ENCODE measurements at regions not wholly inside any gene's neighbourhood (a gene's known extent, or its start where the extent isn't known, plus 50 kb on each side); places are given as distances from the start of the nearest gene placed in this dataset.

GRCh38 chr11:11782532-11783110 lies 59.2 kb upstream of the USP47 start:
- H3K18ac ChIP-seq (ENCODE audit: low read depth, low read length): no peak overlapping the region
- no peaks in the 10 kb centered on the region for H3K9me3 ChIP-seq (ENCODE audit: control insufficient read depth, insufficient read depth, low read length)
- H2BK120ac ChIP-seq (ENCODE audit: low read depth, low read length): no peak overlapping the region
- H2AK9ac ChIP-seq (replicated peaks; ENCODE audit: low read depth, low read length, poor library complexity): no peak overlapping the region
- no TSS peak for BruUV-seq (replicated peaks)
- no peak overlapping the region for H4K91ac ChIP-seq (ENCODE audit: insufficient read depth, low read depth, low read length)
- H3K27me3 ChIP-seq (ENCODE audit: control insufficient read depth, insufficient read depth, low read length): peaks cover 45% of the 10 kb centered on the region
- no peak overlapping the region for H4K5ac ChIP-seq (ENCODE audit: low read depth, low read length)
- no peak for ATAC-seq (ENCODE audit: low read depth)
- dilution Hi-C loops (cut with HindIII; ENCODE audit: low sequenced_read_pairs, unreplicated experiment): no loop called here
- no CpG with 5 or more reads among the region's 3 CpGs for WGBS, 2 experiments (ENCODE audit: extremely low coverage in 2 of 2, insufficient read length in 1 of 2)
- H2BK5ac ChIP-seq (ENCODE audit: low read depth, low read length, poor library complexity, severe bottlenecking): no peak overlapping the region
- H3K4me2 ChIP-seq (ENCODE audit: low read depth, low read length): no peak overlapping the region
- in situ Hi-C loops (cut with MboI; ENCODE audit: low sequenced_read_pairs): no loop called here
- no peak overlapping the region for H3K14ac ChIP-seq (replicated peaks; ENCODE audit: low read depth, low read length)
- H3K79me1 ChIP-seq (ENCODE audit: low read depth in 1 of 2, low read length in 2 of 2): no peaks in the 10 kb centered on the region
- no peak overlapping the region for H3K4me3 ChIP-seq (ENCODE audit: insufficient read depth, low read depth, low read length)
- no peaks in the 10 kb centered on the region for H3K36me3 ChIP-seq (ENCODE audit: control insufficient read depth, insufficient read depth, low read length)
- intact Hi-C loops (cut with micrococcal nuclease): loop anchor here (10.0 kb wide), 1 partner anchor 518 kb away; no protein-coding TSS in a partner anchor
- H2BK15ac ChIP-seq (ENCODE audit: low read depth, low read length): no peak overlapping the region
- H3K4me1 ChIP-seq (ENCODE audit: control insufficient read depth, insufficient read depth, low read length): no peaks in the 10 kb centered on the region
- H2BK20ac ChIP-seq (ENCODE audit: low read depth, low read length): no peak overlapping the region
- no peak overlapping the region for H3K23ac ChIP-seq (ENCODE audit: low read depth, low read length)
- no peak overlapping the region for H4K8ac ChIP-seq (ENCODE audit: low read depth in 2 of 2, low read length in 2 of 2)
- DNase-seq: no peak
- H3K9me1 ChIP-seq (ENCODE audit: insufficient read depth, low read length): no peaks in the 10 kb centered on the region
- ChIA-PET CTCF (no interaction called here), POLR2A (ENCODE audit: unreplicated experiment) (no interaction called here)
- H3K9ac ChIP-seq (ENCODE audit: low read depth, low read length): no peak overlapping the region
- no peak overlapping the region for H2AFZ ChIP-seq (replicated peaks; ENCODE audit: low read length, poor library complexity)
- H2AK5ac ChIP-seq (ENCODE audit: low read depth, low read length): no peak overlapping the region
- no peak for TF ChIP-seq USF2 (IDR thresholded peaks at IDR 0.05; ENCODE audit: low read depth, low read length)
- no peak for TF ChIP-seq RCOR1 (IDR thresholded peaks at IDR 0.05; ENCODE audit: insufficient replicate concordance, low read length)
- TF ChIP-seq NFE2L2 (IDR thresholded peaks at IDR 0.05; ENCODE audit: low read depth, low read length): no peak
- TF ChIP-seq BHLHE40 (IDR thresholded peaks at IDR 0.05; ENCODE audit: low read depth, low read length): no peak
- no peak for TF ChIP-seq CTCF (conservative IDR thresholded peaks at IDR 0.05; ENCODE audit: low read depth, low read length)
- TF ChIP-seq RAD21 (IDR thresholded peaks at IDR 0.05; ENCODE audit: low read length): no peak
- no peak for TF ChIP-seq FOS (IDR thresholded peaks at IDR 0.05; ENCODE audit: low read depth, low read length)
- no peak overlapping the region for H3K27ac ChIP-seq (ENCODE audit: insufficient read depth, low read length)
- no peak overlapping the region for H3K56ac ChIP-seq (ENCODE audit: extremely low read depth, insufficient read depth, low read length)
- H3K4ac ChIP-seq (ENCODE audit: low read depth, low read length): no peak overlapping the region
- H4K20me1 ChIP-seq (ENCODE audit: insufficient read depth, low read length): no peaks in the 10 kb centered on the region

Data from IMR-90 (cell line).